HUES6 (cell line): ENCODE measurements at regions not wholly inside any gene's neighbourhood (a gene's known extent, or its start where the extent isn't known, plus 50 kb on each side); places are given as distances from the start of the nearest gene placed in this dataset.

Experiments used
- H3K27ac ChIP-seq: 2 replicates; pipeline ENCODE4 v1.7.0; 2013; ENCODE audit warnings: low read depth, mild to moderate bottlenecking, low read length, inconsistent platforms
- H3K27me3 ChIP-seq: 2 replicates; pipeline ENCODE4 v1.6.1; 2013; ENCODE audit warnings: low read length; ENCODE audit not compliant: control insufficient read depth, insufficient read depth
- H3K36me3 ChIP-seq: 2 replicates; pipeline ENCODE4 v1.6.1; 2013; ENCODE audit warnings: low read length; ENCODE audit not compliant: control insufficient read depth, insufficient read depth
- H3K4me1 ChIP-seq: 2 replicates; pipeline ENCODE4 v1.6.1; 2013; ENCODE audit warnings: low read length; ENCODE audit not compliant: control insufficient read depth, insufficient read depth
- H3K4me3 ChIP-seq: 2 replicates; pipeline ENCODE4 v1.5.1; 2013; ENCODE audit warnings: low read depth, low read length
- H3K9ac ChIP-seq: one replicate; pipeline ENCODE4 v1.6.1; 2013; ENCODE audit warnings: mild to moderate bottlenecking, low read length
- H3K9me3 ChIP-seq: 2 replicates; pipeline ENCODE4 v1.6.1; 2013; ENCODE audit warnings: low read depth, low read length; ENCODE audit not compliant: control insufficient read depth, insufficient read depth

DNA sequence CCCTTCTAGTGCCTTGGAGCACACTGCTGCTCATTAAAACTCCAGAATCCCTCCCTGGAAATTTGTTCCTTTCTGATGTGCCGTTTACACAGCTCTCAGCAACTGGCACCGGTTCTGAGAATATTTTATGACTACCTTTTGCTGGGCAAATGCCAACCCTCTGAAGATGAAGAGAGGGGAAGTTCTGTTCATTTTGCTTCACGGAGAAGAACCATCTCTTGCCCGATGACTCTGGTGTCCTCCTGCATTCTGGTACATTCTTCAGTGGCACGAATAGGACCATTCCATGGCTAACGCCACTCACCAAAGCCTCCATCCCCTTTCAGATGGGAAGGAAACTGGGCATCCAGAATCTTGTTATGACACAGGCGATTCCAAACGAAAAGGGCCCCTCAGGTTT, 96.2 kb upstream of the SIM2 start:
- H3K27me3 ChIP-seq: no peaks in the 10 kb centered on the region
- H3K36me3 ChIP-seq: no peaks in the 10 kb centered on the region
- no peak overlapping the region for H3K27ac ChIP-seq
- 0 out of 2 replicates have a peak, but pooled peaks cover 3% of the 10 kb centered on the region for H3K4me1 ChIP-seq
- H3K9ac ChIP-seq: no peak overlapping the region
- H3K9me3 ChIP-seq: peaks cover 9% of the 10 kb centered on the region
- H3K4me3 ChIP-seq: no peak overlapping the region

DNA sequence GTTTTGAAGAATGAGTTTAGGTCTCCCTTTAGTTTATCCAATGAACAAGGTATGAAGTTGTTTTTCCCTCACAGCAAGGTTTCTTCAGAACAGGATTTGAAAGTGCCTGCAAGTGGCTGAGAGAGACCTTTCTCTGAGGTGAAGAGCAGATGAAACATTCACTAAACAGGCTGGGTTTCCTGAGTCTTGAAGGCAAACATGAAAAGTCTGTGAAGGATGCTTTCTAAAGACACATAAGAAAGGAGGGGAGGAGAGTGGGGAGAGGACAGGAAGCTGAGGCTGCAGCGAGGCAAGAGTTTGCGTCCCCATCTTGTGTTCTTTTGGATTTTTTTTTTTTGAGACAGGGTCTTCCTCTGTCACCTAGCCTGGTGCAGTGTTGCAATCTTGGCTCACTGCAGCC, 95.7 kb upstream of the SIM2 start:
- Histone ChIP-seq H3K27ac (no peak overlapping the region), H3K4me3 (no peak overlapping the region), H3K36me3 (no peaks in the 10 kb centered on the region), H3K9ac (no peak overlapping the region), H3K27me3 (no peaks in the 10 kb centered on the region), H3K9me3 (peaks cover 9% of the 10 kb centered on the region), H3K4me1 (0 out of 2 replicates have a peak, but pooled peaks cover 3% of the 10 kb centered on the region)

GRCh38 chr21:36605426-36605825, 93.5 kb upstream of the SIM2 start:
- Histone ChIP-seq H3K27ac (no peak overlapping the region), H3K36me3 (no peaks in the 10 kb centered on the region)

GRCh38 chr21:36606287-36606982, 92.5 kb upstream of the SIM2 start:
- H3K9ac ChIP-seq: no peak overlapping the region
- no peaks in the 10 kb centered on the region for H3K4me1 ChIP-seq
- no peaks in the 10 kb centered on the region for H3K36me3 ChIP-seq
- H3K9me3 ChIP-seq: peaks cover 6% of the 10 kb centered on the region
- no peak overlapping the region for H3K4me3 ChIP-seq
- H3K27ac ChIP-seq: no peak overlapping the region
- H3K27me3 ChIP-seq: no peaks in the 10 kb centered on the region

More at GRCh38 chr21:36605426-36605825, 93.5 kb upstream of the SIM2 start:
- no peak overlapping the region for H3K4me3 ChIP-seq
- no peaks in the 10 kb centered on the region for H3K27me3 ChIP-seq
- H3K9me3 ChIP-seq: peaks cover 6% of the 10 kb centered on the region
- no peak overlapping the region for H3K9ac ChIP-seq
- H3K4me1 ChIP-seq: 0 out of 2 replicates have a peak, but pooled peaks cover 3% of the 10 kb centered on the region

DNA sequence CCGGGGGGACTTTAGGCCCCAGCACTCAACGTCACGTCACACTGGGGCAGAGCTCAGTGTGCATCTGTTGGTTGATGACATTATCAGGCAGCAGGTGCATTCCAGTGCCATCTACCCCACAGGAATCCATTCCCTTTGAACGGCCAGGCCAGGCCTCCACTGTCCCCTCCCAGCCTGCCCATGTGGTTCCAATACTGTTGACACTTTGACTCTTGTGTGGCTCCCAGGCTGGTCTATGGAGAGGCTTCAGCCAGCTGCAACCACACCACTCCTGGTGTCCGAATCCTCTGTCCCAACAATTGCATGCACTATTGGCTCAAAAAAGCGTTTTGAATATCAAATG, 92.0 kb upstream of the SIM2 start:
- Histone ChIP-seq H3K9me3 (peaks cover 6% of the 10 kb centered on the region), H3K9ac (no peak overlapping the region), H3K4me3 (no peak overlapping the region), H3K4me1 (no peaks in the 10 kb centered on the region), H3K27me3 (no peaks in the 10 kb centered on the region), H3K27ac (no peak overlapping the region), H3K36me3 (no peaks in the 10 kb centered on the region)

DNA sequence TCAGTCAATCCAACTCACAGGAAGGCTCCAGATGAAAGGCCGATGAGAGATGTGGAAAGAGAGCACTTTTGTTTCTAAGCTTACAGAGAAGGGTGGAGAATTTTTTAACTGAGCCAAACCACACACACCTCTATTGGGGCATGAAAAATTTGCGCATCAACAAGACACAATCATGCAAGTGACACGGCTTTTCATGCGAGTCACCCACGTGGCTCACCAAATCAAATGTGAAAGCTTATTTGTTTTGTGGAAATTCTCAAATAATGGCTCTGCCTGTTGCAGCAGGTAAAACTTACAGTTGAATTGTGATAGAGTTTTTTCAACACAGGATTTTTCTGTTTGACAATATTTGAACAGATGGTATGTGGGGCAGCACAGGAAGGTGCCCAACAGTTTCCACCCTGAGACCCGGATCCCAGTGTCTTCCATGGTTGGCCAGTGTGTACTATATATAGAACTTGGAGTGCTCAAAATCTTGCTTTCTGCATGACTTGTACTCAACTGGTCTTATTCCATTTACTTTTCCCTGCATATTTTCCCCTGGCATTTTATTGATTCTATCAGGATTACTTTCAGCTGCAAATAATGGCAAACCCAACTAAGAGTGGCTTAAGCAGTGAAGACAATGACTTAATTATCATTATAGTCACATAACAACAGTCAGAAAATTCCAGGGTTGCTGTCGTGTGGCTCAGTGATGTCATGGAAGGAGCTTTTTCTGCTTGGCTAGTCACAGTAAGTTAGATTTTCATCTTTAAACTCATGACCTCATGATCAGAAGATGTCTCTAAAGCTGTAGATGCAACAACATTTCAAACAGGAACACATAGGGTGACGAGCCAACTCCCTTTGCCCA, 90.6 kb upstream of the SIM2 start:
- Histone ChIP-seq H3K27me3 (no peaks in the 10 kb centered on the region; the same call in 1 of the 2 replicates), H3K27ac (no peak overlapping the region), H3K4me3 (no peak overlapping the region), H3K9me3 (peaks cover 6% of the 10 kb centered on the region), H3K9ac (no peak overlapping the region), H3K4me1 (no peaks in the 10 kb centered on the region), H3K36me3 (no peaks in the 10 kb centered on the region)

DNA sequence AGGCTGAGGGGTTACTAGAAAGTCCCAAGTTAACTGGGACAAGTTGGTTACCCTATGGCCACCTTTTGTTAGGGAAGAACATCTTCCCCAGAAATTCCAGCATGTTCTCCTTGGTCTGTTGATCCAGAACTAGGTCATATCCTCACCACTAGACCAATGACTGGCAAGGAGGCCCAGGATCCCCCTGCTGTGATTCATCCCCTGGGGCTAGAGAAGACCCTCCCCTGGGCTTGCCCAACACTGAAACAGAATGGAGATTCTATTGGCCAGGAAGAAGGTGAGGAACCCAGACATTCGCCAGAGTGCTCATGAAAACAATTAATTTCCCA, 90.1 kb upstream of the SIM2 start:
- no peaks in the 10 kb centered on the region for H3K4me1 ChIP-seq

GRCh38 chr21:36609654-36610053, 89.3 kb upstream of the SIM2 start:
- Histone ChIP-seq H3K27me3 (no peaks in the 10 kb centered on the region; the same call in 1 of the 2 replicates), H3K36me3 (no peaks in the 10 kb centered on the region), H3K9me3 (peaks cover 9% of the 10 kb centered on the region), H3K4me1 (no peaks in the 10 kb centered on the region), H3K4me3 (no peak overlapping the region), H3K9ac (no peak overlapping the region), H3K27ac (no peak overlapping the region)

More for the DNA sequence above, 90.1 kb upstream of the SIM2 start:
- Histone ChIP-seq H3K9me3 (peaks cover 8% of the 10 kb centered on the region), H3K4me3 (no peak overlapping the region), H3K36me3 (no peaks in the 10 kb centered on the region), H3K9ac (no peak overlapping the region), H3K27me3 (no peaks in the 10 kb centered on the region; the same call in 1 of the 2 replicates), H3K27ac (no peak overlapping the region)

DNA sequence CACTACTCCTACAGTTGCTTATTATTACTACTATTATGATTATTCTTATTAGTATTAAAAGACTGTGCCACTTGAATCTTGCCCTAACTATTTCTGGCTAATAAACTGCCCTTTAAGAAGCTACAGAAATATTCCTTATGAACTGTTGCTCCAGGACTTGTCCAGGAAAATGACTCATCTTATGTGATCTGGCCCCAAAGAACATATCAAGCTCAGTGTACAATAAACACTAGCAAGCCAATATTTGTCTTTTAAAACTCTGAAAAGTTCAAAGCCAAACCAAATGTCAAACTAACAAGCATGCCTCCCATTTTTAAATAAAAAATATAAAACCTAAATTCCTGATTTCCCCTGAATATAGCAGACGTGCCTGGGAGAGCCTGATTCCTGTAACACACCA, 88.7 kb upstream of the SIM2 start:
- Histone ChIP-seq H3K9ac (no peak overlapping the region), H3K27me3 (no peaks in the 10 kb centered on the region; the same call in 1 of the 2 replicates), H3K4me3 (no peak overlapping the region), H3K27ac (no peak overlapping the region), H3K36me3 (no peaks in the 10 kb centered on the region), H3K4me1 (no peaks in the 10 kb centered on the region), H3K9me3 (peaks cover 12% of the 10 kb centered on the region)

DNA sequence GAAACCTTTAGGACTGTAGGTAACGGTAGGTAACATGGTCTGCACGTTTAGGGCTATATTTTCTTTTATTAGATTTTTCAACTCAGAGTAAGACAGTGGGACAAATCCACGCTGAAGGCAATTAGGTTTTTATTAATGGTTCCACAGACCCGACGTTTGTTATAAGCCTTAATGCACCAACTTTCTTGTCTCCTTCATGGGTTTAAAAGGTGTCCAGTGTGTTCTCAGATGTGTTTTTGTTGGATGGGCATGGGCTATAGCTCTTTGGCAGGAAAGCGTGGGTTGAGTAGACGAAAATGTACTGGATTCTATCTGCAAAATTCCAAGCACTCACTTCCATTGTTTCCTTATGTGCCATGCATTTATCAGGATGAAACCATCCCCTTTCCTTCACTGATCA, 88.0 kb upstream of the SIM2 start:
- no peaks in the 10 kb centered on the region for H3K36me3 ChIP-seq
- no peak overlapping the region for H3K4me3 ChIP-seq
- no peaks in the 10 kb centered on the region; the same call in 1 of the 2 replicates for H3K27me3 ChIP-seq
- no peaks in the 10 kb centered on the region for H3K4me1 ChIP-seq
- peaks cover 19% of the 10 kb centered on the region for H3K9me3 ChIP-seq
- H3K27ac ChIP-seq: no peak overlapping the region
- H3K9ac ChIP-seq: no peak overlapping the region

GRCh38 chr21:36611379-36611778, 87.5 kb upstream of the SIM2 start:
- Histone ChIP-seq H3K9me3 (peaks cover 24% of the 10 kb centered on the region), H3K4me3 (no peak overlapping the region), H3K36me3 (no peaks in the 10 kb centered on the region), H3K9ac (no peak overlapping the region), H3K4me1 (no peaks in the 10 kb centered on the region), H3K27ac (no peak overlapping the region), H3K27me3 (no peaks in the 10 kb centered on the region; the same call in 1 of the 2 replicates)
